ENCODE measurements at regions not wholly inside any gene's neighbourhood (a gene's known extent, or its start where the extent isn't known, plus 50 kb on each side); places are given as distances from the start of the nearest gene placed in this dataset.
A peak's percentile ranks its signal among the peaks of the same experiment; 100 is the strongest.
"Not testable (repeated sequence)": the region's sequence is repeated elsewhere in the genome, so short reads cannot be mapped to it uniquely, and the experiment has no call there.

DNA sequence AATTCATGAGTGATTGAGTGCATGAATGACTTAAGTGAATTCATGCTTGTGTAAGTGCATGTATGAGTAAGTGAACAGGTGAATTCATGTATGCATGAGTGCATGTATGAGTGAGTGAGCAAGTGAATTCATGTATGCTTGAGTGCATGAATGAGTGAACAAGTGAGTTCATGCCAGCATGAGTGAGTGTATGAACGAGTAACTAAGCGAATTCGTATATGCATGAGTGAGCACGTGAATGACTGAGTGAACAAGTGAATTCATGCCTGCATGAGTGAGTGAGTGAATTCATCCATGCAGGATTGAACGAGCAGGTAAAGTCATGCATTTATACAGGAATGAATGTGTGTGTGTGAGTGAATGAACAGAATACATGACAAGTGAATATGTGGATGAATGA lies 278.5 kb upstream of the USP9Y start:
- Histone ChIP-seq H3K9me3 (ENCODE audit: insufficient read depth, low read depth, low read length) (no peaks in the 10 kb centered on the region), H3K36me3 (ENCODE audit: insufficient read depth, low read depth, low read length) (no peaks in the 10 kb centered on the region)

DNA sequence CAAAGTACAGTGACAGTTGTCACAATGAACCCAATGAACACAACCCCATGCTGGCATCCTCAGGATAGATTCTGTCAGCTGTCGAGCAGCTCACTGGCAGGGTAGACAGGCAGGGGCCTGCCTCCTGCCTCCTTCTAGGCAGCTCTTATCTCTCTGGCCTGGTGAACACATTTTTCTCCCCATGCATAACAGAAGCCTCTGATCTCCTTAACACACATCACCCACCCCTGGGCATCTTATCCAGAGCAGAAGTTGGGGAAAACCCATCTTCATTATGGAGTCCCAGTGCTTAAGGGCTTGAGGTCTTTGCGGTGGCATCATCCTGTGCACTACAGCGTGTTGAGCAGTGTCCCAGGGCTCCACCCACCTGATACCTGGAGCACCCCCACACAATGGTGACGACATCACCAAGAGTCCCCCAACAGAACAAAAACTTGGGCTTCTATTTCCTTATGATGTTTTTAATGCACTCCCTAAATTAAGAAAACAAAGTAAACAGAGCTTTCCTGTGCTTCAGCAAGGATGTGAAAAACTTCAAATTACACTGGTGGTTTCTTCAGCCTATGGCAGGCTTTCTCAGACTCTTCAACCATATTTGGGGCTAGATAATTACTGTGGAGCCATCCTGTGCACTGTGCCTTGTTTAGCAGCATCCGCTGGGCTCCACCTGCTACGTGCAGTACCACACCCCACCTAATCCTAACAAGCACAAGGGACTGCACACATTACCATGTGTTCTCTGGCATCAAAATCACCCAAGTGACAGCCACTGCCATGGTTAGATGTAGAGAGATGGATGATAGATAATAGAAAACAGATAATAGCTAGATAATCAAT lies 277.4 kb upstream of the USP9Y start:
- Histone ChIP-seq H3K9me3 (ENCODE audit: insufficient read depth, low read depth, low read length) (no peaks in the 10 kb centered on the region), H3K4me3 (ENCODE audit: low read length) (no peak overlapping the region), H3K27ac (ENCODE audit: low read length) (no peak overlapping the region), H3K9ac (ENCODE audit: low read depth, low read length) (no peak overlapping the region), H3K4me1 (ENCODE audit: insufficient read depth, low read length) (no peaks in the 10 kb centered on the region), H3K27me3 (ENCODE audit: insufficient read depth, low read length) (peaks cover 51% of the 10 kb centered on the region), H3K36me3 (ENCODE audit: insufficient read depth, low read depth, low read length) (no peaks in the 10 kb centered on the region)

More for the DNA sequence above, 278.5 kb upstream of the USP9Y start:
- H3K27me3 ChIP-seq (ENCODE audit: insufficient read depth, low read length), result peaks cover 51% of the 10 kb centered on the region
- no peak overlapping the region for H3K9ac ChIP-seq (ENCODE audit: low read depth, low read length)
- no peaks in the 10 kb centered on the region for H3K4me1 ChIP-seq (ENCODE audit: insufficient read depth, low read length)
- H3K27ac ChIP-seq (ENCODE audit: low read length), result no peak overlapping the region
- H3K4me3 ChIP-seq (ENCODE audit: low read length), result no peak overlapping the region

- Histone ChIP-seq H3K9me3 (ENCODE audit: insufficient read depth, low read depth, low read length) (no peaks in the 10 kb centered on the region), H3K4me1 (ENCODE audit: insufficient read depth, low read length) (no peaks in the 10 kb centered on the region), H3K36me3 (ENCODE audit: insufficient read depth, low read depth, low read length) (no peaks in the 10 kb centered on the region), H3K9ac (ENCODE audit: low read depth, low read length) (no peak overlapping the region), H3K27ac (ENCODE audit: low read length) (no peak overlapping the region), H3K27me3 (ENCODE audit: insufficient read depth, low read length) (peaks cover 51% of the 10 kb centered on the region), H3K4me3 (ENCODE audit: low read length) (peak overlapping the region; percentile 22; the same call in 1 of the 2 replicates)
These were observed 275.5 kb upstream of the USP9Y start for GRCh38 chrY:12425506-12425905.

GRCh38 chrY:12427361-12427760 lies 273.7 kb upstream of the USP9Y start:
- Histone ChIP-seq H3K9me3 (ENCODE audit: insufficient read depth, low read depth, low read length) (no peaks in the 10 kb centered on the region), H3K36me3 (ENCODE audit: insufficient read depth, low read depth, low read length) (no peaks in the 10 kb centered on the region), H3K4me3 (ENCODE audit: low read length) (no peak overlapping the region), H3K4me1 (ENCODE audit: insufficient read depth, low read length) (no peaks in the 10 kb centered on the region), H3K27me3 (ENCODE audit: insufficient read depth, low read length) (peaks cover 44% of the 10 kb centered on the region), H3K9ac (ENCODE audit: low read depth, low read length) (no peak overlapping the region), H3K27ac (ENCODE audit: low read length) (no peak overlapping the region)

DNA sequence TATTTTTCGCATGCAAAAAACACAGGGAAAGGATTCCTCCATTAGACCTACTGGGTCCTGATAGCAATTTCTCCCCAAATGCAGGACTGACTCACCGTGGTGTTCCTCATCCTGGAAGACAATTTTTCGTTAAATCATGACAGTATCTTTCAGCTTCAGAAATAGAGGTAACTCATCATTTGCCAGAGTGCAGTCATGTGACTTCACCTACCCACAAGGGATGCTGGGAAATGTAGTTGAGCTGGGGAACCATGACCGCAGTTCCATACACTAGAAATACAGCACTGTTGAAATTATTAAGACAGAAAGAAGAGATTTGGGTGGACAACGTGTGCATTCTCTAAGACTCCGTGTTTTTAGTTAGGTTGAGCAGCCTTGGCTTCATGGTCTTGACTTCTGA lies 269.5 kb upstream of the USP9Y start:
- Histone ChIP-seq H3K4me3 (ENCODE audit: low read length) (peak overlapping the region; percentile 60), H3K4me1 (ENCODE audit: insufficient read depth, low read length) (no peaks in the 10 kb centered on the region), H3K27me3 (ENCODE audit: insufficient read depth, low read length) (peaks cover 9% of the 10 kb centered on the region; the same call in 1 of the 2 replicates), H3K9ac (ENCODE audit: low read depth, low read length) (no peak overlapping the region), H3K27ac (ENCODE audit: low read length) (no peak overlapping the region), H3K36me3 (ENCODE audit: insufficient read depth, low read depth, low read length) (no peaks in the 10 kb centered on the region), H3K9me3 (ENCODE audit: insufficient read depth, low read depth, low read length) (no peaks in the 10 kb centered on the region)

GRCh38 chrY:12438823-12439222 lies 262.2 kb upstream of the USP9Y start:
- not testable (repeated sequence) for H3K4me3 ChIP-seq (ENCODE audit: low read length)

DNA sequence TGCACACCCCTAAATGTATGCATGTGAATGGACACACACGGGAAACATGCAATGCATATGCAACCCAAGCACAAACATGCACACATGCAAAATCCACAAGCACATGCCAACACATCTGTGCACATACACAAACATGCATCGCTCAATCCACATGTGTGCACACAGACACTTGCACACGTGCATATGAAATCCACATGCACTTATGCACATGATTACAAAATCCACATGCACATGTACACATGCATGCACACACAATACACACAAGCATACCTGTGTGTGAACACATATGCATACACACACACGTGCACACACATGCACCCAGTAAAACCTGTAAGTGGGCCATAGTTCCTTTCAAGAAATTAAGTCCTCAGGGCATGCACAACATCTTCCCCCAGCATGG lies 256.8 kb upstream of the USP9Y start:
- no peaks in the 10 kb centered on the region for H3K9me3 ChIP-seq (ENCODE audit: insufficient read depth, low read depth, low read length)
- H3K4me3 ChIP-seq (ENCODE audit: low read length), result no peak overlapping the region
- no peaks in the 10 kb centered on the region for H3K4me1 ChIP-seq (ENCODE audit: insufficient read depth, low read length)
- H3K9ac ChIP-seq (ENCODE audit: low read depth, low read length), result no peak overlapping the region
- H3K27me3 ChIP-seq (ENCODE audit: insufficient read depth, low read length), result no peaks in the 10 kb centered on the region
- no peaks in the 10 kb centered on the region for H3K36me3 ChIP-seq (ENCODE audit: insufficient read depth, low read depth, low read length)
- H3K27ac ChIP-seq (ENCODE audit: low read length), result no peak overlapping the region

More at GRCh38 chrY:12438823-12439222, 262.2 kb upstream of the USP9Y start:
- not testable (repeated sequence) for H3K36me3 ChIP-seq (ENCODE audit: insufficient read depth, low read depth, low read length); H3K27me3 ChIP-seq (ENCODE audit: insufficient read depth, low read length); H3K9ac ChIP-seq (ENCODE audit: low read depth, low read length); H3K4me1 ChIP-seq (ENCODE audit: insufficient read depth, low read length); H3K27ac ChIP-seq (ENCODE audit: low read length); H3K9me3 ChIP-seq (ENCODE audit: insufficient read depth, low read depth, low read length)

- H3K9ac ChIP-seq (ENCODE audit: low read depth, low read length); H3K27ac ChIP-seq (ENCODE audit: low read length); H3K4me3 ChIP-seq (ENCODE audit: low read length); H3K4me1 ChIP-seq (ENCODE audit: insufficient read depth, low read length); H3K9me3 ChIP-seq (ENCODE audit: insufficient read depth, low read depth, low read length); H3K27me3 ChIP-seq (ENCODE audit: insufficient read depth, low read length); H3K36me3 ChIP-seq (ENCODE audit: insufficient read depth, low read depth, low read length): not testable (repeated sequence)
These were observed 254.4 kb upstream of the USP9Y start for GRCh38 chrY:12446486-12447265.

DNA sequence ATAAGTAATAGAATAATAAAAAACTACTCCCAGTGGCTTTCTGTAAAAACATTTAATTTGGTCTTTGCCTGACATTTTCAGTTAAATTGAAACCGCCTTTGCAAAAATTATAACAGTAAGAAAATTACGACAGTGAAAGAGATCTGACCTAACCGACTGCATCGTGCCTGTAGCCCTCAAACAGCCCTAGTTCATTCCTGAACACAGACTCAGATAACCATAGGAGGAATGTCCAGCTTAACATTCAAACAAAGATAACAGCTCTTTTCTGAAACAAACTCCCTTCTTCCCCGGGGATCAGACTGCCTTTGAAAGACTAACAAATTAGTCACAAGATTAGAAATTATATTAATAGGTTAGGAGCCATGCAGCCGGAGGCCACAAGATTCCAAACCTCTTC lies 252.5 kb upstream of the USP9Y start:
- not testable (repeated sequence) for H3K27me3 ChIP-seq (ENCODE audit: insufficient read depth, low read length); H3K27ac ChIP-seq (ENCODE audit: low read length); H3K9me3 ChIP-seq (ENCODE audit: insufficient read depth, low read depth, low read length); H3K36me3 ChIP-seq (ENCODE audit: insufficient read depth, low read depth, low read length); H3K4me1 ChIP-seq (ENCODE audit: insufficient read depth, low read length); H3K9ac ChIP-seq (ENCODE audit: low read depth, low read length); H3K4me3 ChIP-seq (ENCODE audit: low read length)

DNA sequence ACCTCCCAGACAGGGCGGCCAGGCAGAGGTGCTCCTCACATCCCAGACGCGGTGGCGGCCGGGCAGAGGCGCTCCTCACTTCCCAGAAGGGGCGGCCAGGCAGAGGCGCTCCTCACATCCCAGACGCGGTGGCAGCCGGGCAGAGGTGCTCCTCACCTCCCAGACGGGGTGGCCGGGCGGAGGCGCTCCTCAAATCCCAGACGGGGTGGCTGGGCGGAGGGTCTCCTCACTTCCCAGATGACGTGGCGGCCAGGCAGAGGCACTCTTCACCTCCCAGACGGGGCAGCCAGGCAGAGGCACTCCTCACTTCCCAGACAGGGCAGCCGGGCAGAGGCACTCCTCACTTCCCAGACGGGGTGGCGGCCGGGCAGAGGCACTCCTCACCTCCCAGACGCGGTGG lies 247.7 kb upstream of the USP9Y start:
- not testable (repeated sequence) for H3K4me1 ChIP-seq (ENCODE audit: insufficient read depth, low read length); H3K27ac ChIP-seq (ENCODE audit: low read length); H3K36me3 ChIP-seq (ENCODE audit: insufficient read depth, low read depth, low read length); H3K9ac ChIP-seq (ENCODE audit: low read depth, low read length); H3K4me3 ChIP-seq (ENCODE audit: low read length); H3K27me3 ChIP-seq (ENCODE audit: insufficient read depth, low read length); H3K9me3 ChIP-seq (ENCODE audit: insufficient read depth, low read depth, low read length)

GRCh38 chrY:12459965-12460364 lies 241.1 kb upstream of the USP9Y start:
- no peak overlapping the region for H3K27ac ChIP-seq (ENCODE audit: low read length)
- H3K9ac ChIP-seq (ENCODE audit: low read depth, low read length), result no peak overlapping the region
- no peaks in the 10 kb centered on the region for H3K9me3 ChIP-seq (ENCODE audit: insufficient read depth, low read depth, low read length)
- H3K4me3 ChIP-seq (ENCODE audit: low read length), result no peak overlapping the region
- H3K4me1 ChIP-seq (ENCODE audit: insufficient read depth, low read length), result no peaks in the 10 kb centered on the region
- H3K27me3 ChIP-seq (ENCODE audit: insufficient read depth, low read length), result no peaks in the 10 kb centered on the region
- no peaks in the 10 kb centered on the region for H3K36me3 ChIP-seq (ENCODE audit: insufficient read depth, low read depth, low read length)

DNA sequence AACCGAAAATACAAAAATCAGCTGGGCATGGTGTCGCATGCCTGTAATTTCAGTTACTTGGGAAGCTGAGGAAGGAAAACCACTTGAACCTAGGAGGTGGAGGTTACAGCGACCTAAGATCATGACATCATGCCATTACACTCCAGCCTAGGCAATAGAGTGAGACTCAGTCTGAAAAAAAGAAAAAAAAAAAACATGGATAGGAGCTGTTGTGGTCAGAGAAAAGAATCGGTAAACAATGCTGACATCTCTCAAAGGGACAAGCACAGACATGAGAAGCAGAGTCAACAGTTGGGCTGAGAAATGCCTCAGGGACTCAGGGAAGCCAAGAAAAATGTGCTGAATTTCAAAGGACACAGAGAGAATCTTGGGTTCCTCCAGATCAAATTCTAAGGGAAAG lies 236.9 kb upstream of the USP9Y start:
- Histone ChIP-seq H3K9me3 (ENCODE audit: insufficient read depth, low read depth, low read length) (no peaks in the 10 kb centered on the region), H3K9ac (ENCODE audit: low read depth, low read length) (no peak overlapping the region), H3K36me3 (ENCODE audit: insufficient read depth, low read depth, low read length) (no peaks in the 10 kb centered on the region), H3K27me3 (ENCODE audit: insufficient read depth, low read length) (no peaks in the 10 kb centered on the region), H3K4me3 (ENCODE audit: low read length) (no peak overlapping the region), H3K4me1 (ENCODE audit: insufficient read depth, low read length) (no peaks in the 10 kb centered on the region), H3K27ac (ENCODE audit: low read length) (no peak overlapping the region)

All from iPS-20b (cell line).